ENCODE measurements at regions not wholly inside any gene's neighbourhood (a gene's known extent, or its start where the extent isn't known, plus 50 kb on each side); places are given as distances from the start of the nearest gene placed in this dataset.
"Not testable (repeated sequence)": the region's sequence is repeated elsewhere in the genome, so short reads cannot be mapped to it uniquely, and the experiment has no call there.

DNA sequence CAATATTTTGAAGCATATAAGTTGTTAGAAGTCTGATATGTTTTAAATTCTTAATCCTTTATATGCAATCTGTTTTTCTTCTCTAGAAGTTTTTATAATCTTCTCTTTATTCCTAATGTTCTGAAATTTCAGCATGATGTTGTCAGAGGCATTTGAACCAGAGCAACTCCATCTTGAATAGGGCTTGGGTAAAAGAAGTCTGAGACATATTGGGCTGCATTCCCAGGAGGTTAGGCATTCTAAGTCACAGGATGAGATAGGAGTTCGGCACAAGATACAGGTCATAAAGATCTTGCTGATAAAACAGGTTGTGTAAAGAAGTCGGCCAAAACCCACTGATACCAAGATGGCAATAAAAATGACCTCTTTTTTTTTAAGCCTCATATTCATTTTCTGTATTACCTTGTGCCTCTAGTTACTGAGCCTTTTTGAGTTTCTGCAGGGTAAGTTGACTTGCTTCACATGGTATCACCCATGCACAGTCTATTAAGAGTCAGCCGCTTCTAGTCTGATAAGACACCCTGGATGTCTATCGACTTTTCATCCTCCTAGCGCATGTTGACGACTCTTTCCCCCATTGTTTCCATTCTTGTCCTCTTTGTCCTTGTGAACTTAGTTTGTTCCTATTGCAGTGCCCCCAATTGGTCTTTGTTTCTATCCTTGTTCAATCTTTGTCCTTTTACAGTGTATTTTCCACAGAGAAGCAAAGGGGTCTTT lies 80.8 kb upstream of the RNU6-1 start:
- ATAC-seq: no peak

- ATAC-seq: no peak
Measured at GRCh38 chr15:67922106-67922675, 82.3 kb upstream of the RNU6-1 start.

DNA sequence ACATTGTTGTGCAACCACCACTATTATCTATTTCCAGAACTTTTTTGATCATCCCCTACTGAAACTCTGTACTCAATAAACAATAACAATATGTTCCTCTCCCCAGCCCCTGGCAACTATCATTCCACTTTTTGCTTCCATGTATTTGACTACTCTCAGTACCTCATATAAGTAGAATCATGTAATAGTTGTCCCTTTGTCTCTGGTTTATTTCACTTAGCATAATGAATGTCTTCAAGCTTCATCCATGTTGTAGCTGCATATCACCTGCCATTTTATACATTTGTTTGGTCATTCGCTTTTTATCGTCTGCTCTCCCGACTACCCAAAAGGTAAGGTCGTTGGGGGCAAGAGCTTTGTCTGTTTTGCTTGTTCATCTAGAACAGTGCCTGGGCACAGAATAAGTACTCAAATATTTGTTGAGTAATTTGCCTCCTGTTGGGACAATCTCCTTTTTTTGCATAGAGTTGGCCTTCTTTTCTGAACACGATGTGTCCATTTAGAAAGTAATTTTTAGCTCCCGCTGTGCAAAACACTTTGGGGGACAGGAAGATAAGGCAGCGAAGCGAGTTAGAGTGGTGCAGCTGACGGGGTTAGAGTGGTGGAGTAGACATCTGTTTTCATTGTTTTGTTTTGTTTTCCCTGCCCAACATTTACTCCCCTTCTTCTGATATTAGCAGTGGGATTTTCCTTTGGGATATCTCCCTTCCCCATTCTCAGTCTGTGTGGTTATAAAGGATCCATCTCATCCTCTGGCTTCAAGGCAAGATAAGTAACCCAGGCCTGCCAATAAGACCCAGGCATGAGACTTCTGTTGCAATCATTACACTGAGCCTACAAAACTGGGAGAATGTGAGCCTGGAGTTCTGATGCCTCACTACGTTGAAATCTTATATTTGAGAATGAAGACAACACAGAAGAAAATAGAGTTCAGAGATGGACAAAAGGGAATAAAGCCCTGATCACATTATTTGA lies 83.4 kb upstream of the RNU6-1 start:
- no peak for ATAC-seq

DNA sequence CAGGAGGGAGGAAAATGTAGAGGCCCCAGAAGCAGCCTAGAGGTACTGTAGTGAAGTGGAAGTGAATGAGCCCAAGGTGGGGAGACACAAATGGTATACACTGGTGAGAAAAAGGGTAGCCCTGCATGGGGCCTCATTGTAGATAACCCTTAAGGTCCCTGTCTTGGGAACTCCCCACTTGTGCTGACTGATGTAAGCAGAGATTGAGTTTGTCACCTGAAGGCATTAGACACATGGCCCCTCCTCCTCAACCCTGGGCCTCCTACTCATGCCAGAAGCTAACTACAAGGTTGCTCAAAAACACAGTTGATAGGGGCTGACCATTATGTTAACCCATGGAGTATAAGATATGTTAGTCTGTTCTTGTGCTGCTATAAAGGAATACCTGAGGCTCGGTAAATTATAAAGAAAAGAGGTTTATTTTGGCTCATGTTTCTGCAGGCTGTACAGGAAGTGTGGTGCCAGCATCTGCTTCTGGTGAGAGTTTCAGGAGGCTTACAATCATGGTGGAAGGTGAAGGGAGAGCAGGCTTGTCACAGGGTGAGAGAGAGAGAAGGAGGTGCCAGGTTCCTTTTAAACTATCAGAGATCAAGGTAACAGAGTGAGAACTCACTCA lies 84.6 kb upstream of the RNU6-1 start:
- ATAC-seq: no peak

- no peak for ATAC-seq
Measured at GRCh38 chr15:67925182-67925581, 85.3 kb upstream of the RNU6-1 start.

DNA sequence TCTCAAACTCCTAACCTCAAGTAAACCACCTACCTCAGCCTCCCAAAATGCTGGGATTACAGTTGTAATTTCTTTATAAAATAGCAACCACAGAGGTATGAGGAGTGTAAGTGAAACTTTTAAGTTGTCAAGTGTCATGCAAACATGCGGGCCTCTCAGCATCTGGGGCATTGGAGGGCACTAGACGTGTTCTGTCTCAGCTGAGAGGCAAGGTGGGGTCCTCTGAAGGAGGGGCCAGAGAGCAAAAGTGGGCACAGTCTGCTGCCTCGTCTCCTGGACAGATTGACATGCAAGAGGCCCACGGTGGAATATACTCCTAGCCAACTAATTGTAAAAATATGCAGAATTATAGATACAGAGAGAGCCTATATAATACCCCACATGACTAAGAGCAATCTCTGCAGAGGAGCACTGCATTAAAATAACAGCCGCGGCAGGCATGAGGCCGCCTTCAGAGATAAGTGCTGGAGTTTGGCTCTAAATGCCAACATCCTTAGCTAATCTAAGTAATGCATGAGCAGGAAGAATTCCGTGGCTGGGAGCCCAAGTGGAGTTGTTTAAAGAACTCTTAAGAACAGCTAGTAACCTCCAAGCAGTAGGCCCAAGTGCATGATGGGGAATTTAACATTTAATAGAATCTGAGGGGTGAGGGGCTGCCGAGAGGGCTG lies 87.8 kb upstream of the RNU6-1 start:
- no peak for ATAC-seq

DNA sequence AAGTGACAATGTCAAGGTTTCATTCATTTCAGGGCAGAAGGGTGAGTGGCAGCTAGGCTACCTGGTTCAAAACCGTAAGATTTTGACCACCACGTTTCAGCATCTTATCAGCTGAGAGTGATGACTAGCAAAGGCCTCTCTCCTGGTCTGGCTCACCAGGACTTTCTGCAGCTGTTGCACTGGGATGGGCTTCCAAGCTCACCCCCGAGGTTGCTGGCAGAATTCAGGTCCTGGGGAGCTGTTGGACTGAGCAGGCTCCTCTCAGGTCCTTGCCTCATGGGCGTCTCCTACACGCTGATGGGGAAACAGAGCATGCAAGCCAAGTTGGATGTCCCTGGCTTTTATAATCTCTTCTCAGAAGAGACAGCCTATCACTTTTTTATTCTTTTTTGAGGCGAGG lies 88.8 kb upstream of the RNU6-1 start:
- ATAC-seq: no peak

DNA sequence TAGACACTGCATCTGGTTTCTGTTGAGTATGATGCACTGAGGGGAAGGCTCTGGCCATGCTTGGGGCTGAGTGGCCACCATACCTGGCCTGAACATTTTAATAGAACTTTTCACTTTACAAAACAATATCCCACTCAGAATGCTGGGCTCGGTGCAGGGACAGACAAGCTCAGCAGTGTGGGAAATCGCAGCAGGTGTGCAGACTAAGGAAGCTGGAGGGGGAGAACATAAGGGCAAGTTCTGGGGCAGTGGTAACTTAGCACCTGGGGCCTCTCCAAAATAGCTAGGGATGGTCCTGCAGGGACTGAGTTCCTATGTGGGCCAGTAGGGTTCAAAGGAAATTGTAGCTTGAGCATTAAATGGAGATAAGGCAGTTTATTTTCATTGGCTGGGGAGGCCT lies 90.9 kb upstream of the RNU6-1 start:
- no peak for ATAC-seq

GRCh38 chr15:67931861-67932260 lies 92.0 kb upstream of the RNU6-1 start:
- peak; percentile 52 for ATAC-seq

GRCh38 chr15:67934126-67934525 lies 94.3 kb upstream of the RNU6-1 start:
- not testable (repeated sequence) for ATAC-seq

DNA sequence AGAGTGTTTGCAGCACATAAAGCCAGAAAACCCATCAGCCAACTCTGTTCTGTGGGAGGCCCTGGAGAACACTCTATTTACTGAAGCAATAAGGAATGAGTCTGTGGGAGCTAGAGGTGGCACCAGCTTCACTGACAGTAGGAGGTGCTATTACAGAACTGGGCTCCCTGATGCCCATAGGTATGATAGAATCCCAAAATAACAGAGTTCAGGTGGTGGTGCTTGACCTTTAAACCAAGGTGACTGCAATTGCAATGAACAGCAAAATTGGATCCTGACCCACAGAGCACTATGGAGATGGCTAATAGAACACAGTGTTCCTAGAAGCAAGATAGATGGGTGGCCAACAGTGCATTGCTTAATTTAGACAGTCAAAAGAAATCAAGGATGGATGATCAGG lies 95.4 kb upstream of the RNU6-1 start:
- ATAC-seq: no peak

DNA sequence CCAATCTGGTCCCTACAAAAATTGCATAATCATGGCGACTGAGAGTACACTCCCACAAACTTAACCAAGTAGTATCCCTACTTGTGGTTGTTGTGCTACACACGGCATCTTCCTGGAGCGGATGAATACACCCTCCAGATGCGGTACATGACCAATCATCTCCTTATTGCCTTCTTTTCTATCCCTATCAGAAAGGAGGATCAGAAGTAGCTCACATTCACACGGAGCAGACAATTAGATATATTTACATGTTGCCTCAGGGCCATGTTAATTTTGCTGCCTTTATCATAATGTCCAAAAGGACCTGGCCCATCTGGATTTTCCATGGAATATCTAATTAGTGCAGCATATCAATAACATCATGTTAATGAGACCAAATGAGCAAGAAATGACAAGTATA lies 96.4 kb upstream of the RNU6-1 start:
- no peak for ATAC-seq

GRCh38 chr15:67937153-67937761 lies 97.4 kb upstream of the RNU6-1 start:
- ATAC-seq: peak; percentile 33

- ATAC-seq: not testable (repeated sequence)
Measured at GRCh38 chr15:67939179-67939578, 99.3 kb upstream of the RNU6-1 start.

DNA sequence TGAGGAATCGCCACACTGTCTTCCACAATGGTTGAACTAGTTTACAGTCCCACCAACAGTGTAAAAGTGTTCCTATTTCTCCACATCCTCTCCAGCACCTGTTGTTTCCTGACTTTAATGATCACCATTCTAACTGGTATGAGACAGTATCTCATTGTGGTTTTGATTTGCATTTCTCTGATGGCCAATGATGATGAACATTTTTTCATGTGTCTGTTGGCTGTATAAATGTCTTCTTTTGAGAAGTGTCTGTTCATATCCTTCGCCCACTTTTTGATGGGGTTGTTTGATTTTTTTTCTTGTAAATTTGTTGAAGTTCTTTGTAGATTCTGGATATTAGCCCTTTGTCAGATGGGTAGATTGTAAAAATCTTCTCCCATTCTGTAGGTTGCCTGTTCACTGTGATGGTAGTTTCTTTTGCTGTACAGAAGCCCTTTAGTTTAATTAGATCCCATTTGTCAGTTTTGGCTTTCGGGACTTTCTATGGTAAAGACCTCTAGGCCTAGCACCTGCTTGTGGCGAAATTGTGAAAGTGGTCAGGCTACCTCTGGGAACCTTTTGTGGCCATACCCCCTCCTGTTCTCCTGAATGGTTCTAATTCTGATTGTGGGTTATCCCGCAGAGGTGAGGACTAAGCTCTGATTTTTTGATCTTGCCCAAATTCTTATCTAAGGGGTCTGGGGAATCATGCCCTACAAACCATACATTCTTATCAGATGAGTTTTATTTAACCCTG lies 99.9 kb upstream of the RNU6-1 start:
- ATAC-seq: not testable (repeated sequence)

- ATAC-seq: no peak
Measured at GRCh38 chr15:67940324-67940719, 100.5 kb upstream of the RNU6-1 start.

DNA sequence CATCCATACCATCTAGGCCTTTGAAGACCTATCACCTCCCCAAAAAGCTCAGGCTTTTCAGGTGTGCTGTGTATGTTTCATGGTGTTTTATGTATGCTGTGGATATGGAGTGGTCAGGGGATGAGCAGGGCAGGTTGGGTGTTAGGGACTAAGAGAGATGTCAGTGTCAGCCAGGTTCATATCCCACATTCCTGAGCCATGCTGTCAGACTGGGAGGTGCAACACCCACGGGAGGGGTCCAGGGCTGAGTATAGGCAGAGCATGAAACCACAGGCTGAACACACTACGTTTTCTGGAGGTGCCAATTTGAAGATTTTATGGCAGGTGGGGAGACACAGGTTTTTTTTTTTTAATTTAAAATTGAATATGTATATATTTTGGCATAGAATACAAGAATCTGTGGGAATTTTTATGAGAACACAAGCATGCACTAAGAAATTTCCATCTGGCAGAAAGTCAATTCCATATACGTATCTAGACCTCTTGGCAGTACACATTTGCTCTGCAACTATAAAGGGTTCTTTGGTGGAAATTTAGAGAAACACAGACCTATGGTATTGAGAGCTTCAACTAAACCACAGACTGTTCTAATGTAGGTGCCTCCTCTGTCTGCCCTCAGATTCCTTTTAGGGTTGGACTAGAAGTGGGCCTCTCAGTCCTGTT lies 101.9 kb upstream of the RNU6-1 start:
- ATAC-seq: peak; percentile 73

DNA sequence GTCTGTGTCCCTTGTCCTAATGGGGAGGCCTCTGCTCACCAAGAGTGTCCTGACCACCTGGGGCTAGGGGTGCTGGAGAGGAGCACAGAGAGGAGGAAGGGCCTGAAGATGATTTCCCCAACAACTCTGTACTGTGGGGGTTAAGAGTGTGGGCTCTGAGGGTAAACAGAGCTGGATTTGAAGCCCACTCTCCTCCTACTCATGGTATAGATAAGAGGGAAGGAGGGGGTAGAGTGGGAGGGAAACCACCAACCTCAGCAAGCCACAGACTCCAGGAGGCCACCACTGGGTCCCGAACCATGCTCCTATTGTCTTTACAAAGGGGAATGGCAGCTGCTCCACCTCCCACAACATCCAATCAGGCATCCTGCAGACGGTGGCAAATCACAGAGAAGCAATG lies 103.6 kb upstream of the RNU6-1 start:
- ATAC-seq: no peak

GRCh38 chr15:67944010-67944641 lies 104.3 kb upstream of the RNU6-1 start:
- no peak for ATAC-seq

DNA sequence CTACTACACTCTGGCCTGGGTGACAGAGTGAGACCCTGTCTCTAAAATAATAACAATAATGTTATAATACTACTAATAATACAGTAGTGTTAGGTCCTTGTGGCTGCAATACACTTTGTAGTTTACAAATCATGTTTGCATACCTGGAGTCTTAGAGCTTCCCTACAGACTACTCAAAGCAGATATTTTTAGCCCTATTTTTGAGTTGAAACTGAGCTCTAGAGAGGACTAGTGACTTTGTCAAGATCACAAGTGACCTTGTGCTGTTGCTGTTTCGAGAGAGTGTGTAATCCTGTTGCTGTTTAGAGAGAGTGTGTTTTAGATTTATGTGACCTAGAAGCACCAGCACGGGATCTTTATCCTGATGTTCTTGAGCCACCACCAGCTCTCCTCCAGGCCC lies 105.3 kb upstream of the RNU6-1 start:
- ATAC-seq: no peak
